IMR-90 (cell line): ENCODE measurements at regions not wholly inside any gene's neighbourhood (a gene's known extent, or its start where the extent isn't known, plus 50 kb on each side); places are given as distances from the start of the nearest gene placed in this dataset.

Experiments used
- ATAC-seq: fragments of 200-7000 bp; cut with Tn5 transposase; 2 replicates; pipeline ENCODE4 v1.9.1; 2020; ENCODE audit warnings: low read depth, mild to moderate bottlenecking, moderate library complexity
- BruUV-seq: library from RNA; stranded (reverse); fragments of 400-500 nt; replicated peaks from 2 replicates; lab custom pipeline; 2021; lab: Mats Ljungman, UMichigan
- CTCF ChIA-PET: fragments of 300-600 bp; formaldehyde crosslinking; extraction: SDS; loops from one replicate; lab custom pipeline; 2021; ENCODE audit warnings: antibody characterized with exemption; lab: Yijun Ruan, JAX
- POLR2A ChIA-PET: fragments of 300-600 bp; sonication (Branson Sonifier 250); formaldehyde crosslinking; loops from one replicate; lab custom pipeline; 2022; ENCODE audit warnings: antibody characterized with exemption; ENCODE audit not compliant: unreplicated experiment; lab: Charles Lee
- DNase-seq: peaks from one replicate; pipeline ENCODE4 v3.0.0; 2013
- H2AFZ ChIP-seq: replicated peaks from 2 replicates; pipeline ENCODE3; 2013; ENCODE audit warnings: low read length, mild to moderate bottlenecking; ENCODE audit not compliant: poor library complexity
- H2AK5ac ChIP-seq: 2 replicates; pipeline ENCODE4 v1.6.1; 2013; ENCODE audit warnings: low read depth, low read length, inconsistent platforms
- H2AK9ac ChIP-seq: replicated peaks from 2 replicates; pipeline ENCODE3; 2013; ENCODE audit warnings: mild to moderate bottlenecking, low read depth, low read length, moderate library complexity; ENCODE audit not compliant: poor library complexity
- H2BK120ac ChIP-seq: 2 replicates; pipeline ENCODE4 v1.6.1; 2013; ENCODE audit warnings: low read depth, low read length, inconsistent platforms
- H2BK15ac ChIP-seq: 3 replicates; pipeline ENCODE4 v1.6.1; 2013; ENCODE audit warnings: low read depth, low read length, inconsistent platforms
- H2BK20ac ChIP-seq: 2 replicates; pipeline ENCODE4 v1.6.1; 2013; ENCODE audit warnings: low read depth, mild to moderate bottlenecking, inconsistent platforms, low read length, moderate library complexity
- H2BK5ac ChIP-seq: 2 replicates; pipeline ENCODE4 v1.6.1; 2013; ENCODE audit warnings: mild to moderate bottlenecking, low read depth, low read length, inconsistent platforms; ENCODE audit not compliant: poor library complexity, severe bottlenecking
- H3K14ac ChIP-seq: replicated peaks from 2 replicates; pipeline ENCODE4 v1.6.1; 2013; ENCODE audit warnings: low read depth, low read length, inconsistent platforms
- H3K18ac ChIP-seq: 2 replicates; pipeline ENCODE4 v1.6.1; 2013; ENCODE audit warnings: low read depth, low read length, control low read depth
- H3K23ac ChIP-seq: 2 replicates; pipeline ENCODE4 v1.6.1; 2013; ENCODE audit warnings: low read depth, low read length, inconsistent platforms
- H3K27ac ChIP-seq: 2 replicates; pipeline ENCODE4 v1.5.1; 2013; ENCODE audit warnings: mild to moderate bottlenecking, control low read depth, low read length; ENCODE audit not compliant: insufficient read depth
- H3K27me3 ChIP-seq: 2 replicates; pipeline ENCODE4 v1.6.1; 2013; ENCODE audit warnings: low read length; ENCODE audit not compliant: control insufficient read depth, insufficient read depth
- H3K36me3 ChIP-seq: 2 replicates; pipeline ENCODE4 v1.6.1; 2013; ENCODE audit warnings: low read length, mixed read lengths; ENCODE audit not compliant: control insufficient read depth, insufficient read depth
- H3K4ac ChIP-seq: 2 replicates; pipeline ENCODE4 v1.6.1; 2013; ENCODE audit warnings: low read depth, low read length, inconsistent platforms
- H3K4me1 ChIP-seq: 2 replicates; pipeline ENCODE4 v1.6.1; 2013; ENCODE audit warnings: low read length, mixed read lengths; ENCODE audit not compliant: control insufficient read depth, insufficient read depth
- H3K4me2 ChIP-seq: 2 replicates; pipeline ENCODE4 v1.6.1; 2013; ENCODE audit warnings: low read depth, mild to moderate bottlenecking, control low read depth, low read length, moderate library complexity
- H3K4me3 ChIP-seq: 2 replicates; pipeline ENCODE4 v1.5.1; 2013; ENCODE audit warnings: low read depth, mild to moderate bottlenecking, control low read depth, low read length, moderate library complexity; ENCODE audit not compliant: insufficient read depth
- H3K56ac ChIP-seq: 2 replicates; pipeline ENCODE4 v1.6.1; 2013; ENCODE audit warnings: low read length, inconsistent platforms; ENCODE audit not compliant: insufficient read depth; ENCODE audit errors: extremely low read depth
- H3K79me1 ChIP-seq, 2 experiments: 2 replicates each; pipeline ENCODE4 v1.6.1; 2013; ENCODE audit warnings: low read length in 2 of 2, inconsistent platforms in 1 of 2, low read depth in 1 of 2
- H3K9ac ChIP-seq: 2 replicates; pipeline ENCODE4 v1.6.1; 2013; ENCODE audit warnings: low read depth, low read length, control low read depth
- H3K9me1 ChIP-seq: 2 replicates; pipeline ENCODE4 v1.6.1; 2013; ENCODE audit warnings: low read length, inconsistent platforms; ENCODE audit not compliant: insufficient read depth
- H3K9me3 ChIP-seq: 2 replicates; pipeline ENCODE4 v1.6.1; 2013; ENCODE audit warnings: low read length; ENCODE audit not compliant: control insufficient read depth, insufficient read depth
- H4K20me1 ChIP-seq: 2 replicates; pipeline ENCODE4 v1.6.1; 2013; ENCODE audit warnings: low read length, inconsistent platforms; ENCODE audit not compliant: insufficient read depth
- H4K5ac ChIP-seq: 2 replicates; pipeline ENCODE4 v1.6.1; 2013; ENCODE audit warnings: mild to moderate bottlenecking, low read depth, low read length, control low read depth
- H4K8ac ChIP-seq, 2 experiments: 2 replicates each; pipeline ENCODE4 v1.6.1; 2013; ENCODE audit warnings: low read depth in 2 of 2, low read length in 2 of 2, control low read depth in 1 of 2, inconsistent platforms in 1 of 2
- H4K91ac ChIP-seq: 2 replicates; pipeline ENCODE4 v1.6.1; 2013; ENCODE audit warnings: low read depth, low read length, inconsistent platforms; ENCODE audit not compliant: insufficient read depth
- CTCF ChIP-seq: conservative IDR thresholded peaks from 2 replicates; pipeline ENCODE4 v1.5.1; 2012; ENCODE audit warnings: mild to moderate bottlenecking, low read depth, low read length, improper control_type of control experiment
- WGBS, 2 experiments: methylation state at CpG; one replicate each; pipeline versions ENCODE4 v1.1.5 to v1.1.7; 2013; ENCODE audit warnings: missing lambda C conversion rate in 2 of 2; ENCODE audit not compliant: insufficient read length in 1 of 2; ENCODE audit errors: extremely low coverage in 2 of 2; 5-methylcytosine and 5-hydroxymethylcytosine counted together
- dilution Hi-C: fragments of 300-500 bp; cut with HindIII; formaldehyde crosslinking; loops from one replicate; pipeline ENCODE4 v1.14.3; 2018; ENCODE audit warnings: low sequenced_read_pairs; ENCODE audit not compliant: unreplicated experiment
- in situ Hi-C: fragments of 300-500 bp; cut with MboI; formaldehyde crosslinking; loops from 3 replicates; pipeline ENCODE4 v1.14.3; 2019; ENCODE audit warnings: low sequenced_read_pairs, inconsistent platforms, mixed read lengths
- intact Hi-C: fragments of 100-400 bp; cut with micrococcal nuclease; formaldehyde crosslinking; loops from 2 replicates; pipeline ENCODE4 v1.10.0; 2022

- WGBS, 2 experiments, result 40% methylated on average over 1 of the region's 1 CpG; no CpG with 5 or more reads in 1 of the 2 experiments
Measured at GRCh38 chr6:51528556-51528955, 558.9 kb downstream of the PKHD1 start.

More at GRCh38 chr6:51528556-51528955, 558.9 kb downstream of the PKHD1 start:
- ChIA-PET POLR2A (no interaction called here), CTCF (no interaction called here)
- Histone ChIP-seq H2AK5ac (no peak overlapping the region), H4K20me1 (no peaks in the 10 kb centered on the region), H3K4me2 (no peak overlapping the region), H3K23ac (no peak overlapping the region), H2BK120ac (no peak overlapping the region), H3K79me1 (no peaks in the 10 kb centered on the region), H3K4me3 (no peak overlapping the region), H2BK5ac (no peak overlapping the region), H4K5ac (no peak overlapping the region), H2AK9ac (no peak overlapping the region), H2BK15ac (no peak overlapping the region), H3K9me3 (peaks cover 6% of the 10 kb centered on the region), H4K91ac (no peak overlapping the region), H3K9me1 (no peaks in the 10 kb centered on the region), H3K4me1 (no peaks in the 10 kb centered on the region), H3K4ac (no peak overlapping the region), H2AFZ (no peak overlapping the region), H3K18ac (no peak overlapping the region), H3K14ac (no peak overlapping the region), H4K8ac (no peak overlapping the region), H3K56ac (no peak overlapping the region), H3K36me3 (no peaks in the 10 kb centered on the region), H3K27me3 (no peaks in the 10 kb centered on the region), H3K27ac (no peak overlapping the region), H3K9ac (no peak overlapping the region), H2BK20ac (no peak overlapping the region)
- dilution Hi-C loops (no loop called here), in situ Hi-C loops (no loop called here), intact Hi-C loops (no loop called here)
- no peak for TF ChIP-seq CTCF
- no TSS peak for BruUV-seq
- ATAC-seq (no peak), DNase-seq (no peak)
